UCSD-AML1 (cell line): ENCODE measurements at regions not wholly inside any gene's neighbourhood (a gene's known extent, or its start where the extent isn't known, plus 50 kb on each side); places are given as distances from the start of the nearest gene placed in this dataset.
"Not testable (repeated sequence)": the region's sequence is repeated elsewhere in the genome, so short reads cannot be mapped to it uniquely, and the experiment has no call there.

Source experiments
- DNase-seq: peaks from one replicate; lab custom pipeline; 2025; ENCODE audit not compliant: unreplicated experiment; lab: John Stamatoyannopoulos, UW

DNA sequence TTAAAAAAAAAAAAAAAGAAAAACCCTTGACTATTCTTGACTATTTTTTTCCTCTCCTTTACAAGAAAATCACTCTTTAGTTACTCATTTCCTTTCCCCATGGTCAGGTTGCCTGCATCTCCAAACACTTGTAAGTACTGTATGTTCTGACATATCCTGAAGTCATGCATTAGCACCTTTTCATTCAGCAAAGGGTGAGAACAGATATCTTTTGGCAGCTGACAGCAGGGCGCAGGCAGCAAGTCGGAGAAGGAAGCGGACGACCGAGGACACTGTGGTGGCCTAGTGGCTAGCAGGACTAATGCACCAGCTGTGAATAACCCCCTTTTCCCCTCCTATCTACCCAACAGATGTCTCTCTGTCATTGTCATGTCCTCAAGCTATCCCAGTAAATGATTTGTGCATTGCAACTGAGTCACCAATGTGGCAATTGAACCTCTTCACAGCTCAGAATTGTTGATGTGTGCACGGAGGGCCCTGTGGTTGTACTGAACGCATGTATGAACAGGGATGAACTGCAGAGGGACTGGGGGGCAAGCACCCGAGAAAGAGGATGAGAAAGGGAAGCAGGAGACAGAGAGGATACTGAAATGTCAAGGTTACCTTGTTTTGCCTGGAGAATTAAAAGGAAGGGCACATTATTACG is 996.0 kb upstream of the ARRDC3 start:
- DNase-seq: no peak

- DNase-seq: no peak
Measured at GRCh38 chr5:92374859-92375258, 991.7 kb upstream of the ARRDC3 start.

DNA sequence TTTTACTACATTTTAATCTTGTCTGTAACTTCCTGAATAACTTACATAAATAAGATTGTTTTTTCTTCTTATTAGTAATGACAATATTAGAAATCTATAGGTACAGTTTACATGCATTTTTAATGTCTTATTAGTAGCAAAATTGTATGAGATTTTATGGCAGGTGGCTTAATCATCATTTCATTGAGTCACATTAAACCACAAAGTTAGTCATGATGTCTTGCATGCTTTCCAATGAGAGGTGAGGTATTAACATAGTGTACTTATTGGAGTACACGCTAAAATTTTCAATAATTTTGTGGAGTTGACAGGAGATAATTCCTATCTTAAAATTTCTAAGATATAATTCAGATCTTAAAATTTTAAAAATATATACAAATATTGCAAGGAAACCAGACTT is 989.6 kb upstream of the ARRDC3 start:
- no peak for DNase-seq

- no peak for DNase-seq
Measured at GRCh38 chr5:92371889-92372235, 988.7 kb upstream of the ARRDC3 start.

DNA sequence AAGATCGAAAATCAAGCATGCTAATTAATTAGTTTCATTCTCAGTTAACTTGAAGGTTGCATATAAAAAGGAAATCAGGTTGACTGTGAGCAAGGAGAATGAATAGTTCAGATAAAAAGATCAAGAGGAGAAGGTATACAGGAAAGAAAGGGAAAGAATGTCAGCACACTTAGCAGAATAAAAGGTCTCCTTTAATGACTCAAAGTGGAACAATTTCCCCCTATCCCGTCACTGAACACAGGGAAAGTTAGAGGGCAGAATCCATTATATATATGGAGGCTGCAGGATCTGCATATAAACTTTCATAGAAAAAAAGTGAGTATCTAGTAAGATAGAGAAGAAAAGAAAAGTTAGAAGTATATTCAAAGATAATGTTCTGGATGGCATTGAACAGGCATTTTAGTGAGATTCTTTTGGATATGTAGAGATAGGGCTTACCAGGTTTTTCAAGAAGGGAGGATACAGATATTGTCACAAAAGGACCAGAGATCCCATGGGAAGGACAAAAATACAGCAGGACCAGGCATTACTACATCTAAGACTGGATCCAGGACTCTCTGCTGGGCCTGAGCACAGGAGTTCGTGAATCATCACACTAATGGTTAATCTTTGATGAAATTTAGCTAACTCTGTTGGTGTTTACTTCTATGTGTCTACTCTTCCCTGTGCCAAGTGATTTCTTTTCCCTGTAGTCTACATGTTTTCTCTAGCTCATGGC is 988.2 kb upstream of the ARRDC3 start:
- no peak for DNase-seq

- no peak for DNase-seq
Measured at GRCh38 chr5:92370032-92370431, 986.9 kb upstream of the ARRDC3 start.

GRCh38 chr5:92369587-92369986 is 986.5 kb upstream of the ARRDC3 start:
- DNase-seq: no peak

- DNase-seq: no peak
Measured at GRCh38 chr5:92364986-92365550, 982.0 kb upstream of the ARRDC3 start.

DNA sequence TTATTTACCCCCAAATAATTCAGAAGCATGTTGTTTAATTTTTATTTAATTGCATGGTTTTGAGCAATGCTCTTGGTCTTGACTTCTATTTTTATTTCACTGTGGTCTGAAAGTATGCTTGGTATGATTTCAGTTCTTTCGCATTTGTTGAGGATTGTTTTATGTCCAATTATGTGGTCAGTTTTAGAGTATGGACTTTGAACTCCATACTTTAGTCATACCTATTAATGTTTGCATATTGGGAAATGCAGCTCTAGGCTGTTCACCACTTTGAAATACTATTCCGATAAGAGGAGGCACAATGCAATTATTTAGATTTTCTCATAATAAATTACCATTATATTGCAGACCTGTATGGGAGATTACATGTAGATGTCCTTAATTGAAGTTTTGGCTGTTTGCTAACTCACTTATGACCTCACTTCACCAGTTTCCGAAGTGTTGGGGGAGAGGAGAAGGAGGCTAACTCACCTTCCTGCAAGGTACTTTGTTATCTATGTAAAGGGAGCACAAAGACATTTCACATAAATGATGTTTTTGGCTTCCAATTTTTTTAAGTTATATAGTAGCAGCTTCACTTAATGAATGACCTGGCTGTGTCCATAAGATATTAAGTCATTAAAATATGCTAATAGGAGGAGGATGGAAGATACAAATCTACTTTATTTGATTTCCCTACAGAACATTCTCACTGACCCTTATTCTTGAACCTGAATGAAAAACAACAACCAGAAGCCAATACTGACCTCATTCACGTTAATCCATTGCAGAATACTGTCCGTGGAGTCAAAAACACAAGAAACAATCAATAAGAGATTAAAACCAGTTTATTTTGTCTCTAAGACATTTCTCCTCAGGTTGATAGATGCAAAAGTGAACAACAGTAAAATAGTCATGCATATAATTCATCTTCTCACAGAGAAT is 970.3 kb upstream of the ARRDC3 start:
- DNase-seq: no peak

GRCh38 chr5:92337772-92338234 is 954.7 kb upstream of the ARRDC3 start:
- no peak for DNase-seq

GRCh38 chr5:92332039-92332438 is 948.9 kb upstream of the ARRDC3 start:
- DNase-seq: no peak

GRCh38 chr5:92330365-92330764 is 947.2 kb upstream of the ARRDC3 start:
- DNase-seq: no peak

GRCh38 chr5:92329759-92330158 is 946.6 kb upstream of the ARRDC3 start:
- no peak for DNase-seq

- DNase-seq: no peak
Measured at GRCh38 chr5:92328584-92329259, 945.6 kb upstream of the ARRDC3 start.

- no peak for DNase-seq
Measured at GRCh38 chr5:92320446-92320845, 937.3 kb upstream of the ARRDC3 start.

GRCh38 chr5:92313385-92313784 is 930.3 kb upstream of the ARRDC3 start:
- no peak for DNase-seq

DNA sequence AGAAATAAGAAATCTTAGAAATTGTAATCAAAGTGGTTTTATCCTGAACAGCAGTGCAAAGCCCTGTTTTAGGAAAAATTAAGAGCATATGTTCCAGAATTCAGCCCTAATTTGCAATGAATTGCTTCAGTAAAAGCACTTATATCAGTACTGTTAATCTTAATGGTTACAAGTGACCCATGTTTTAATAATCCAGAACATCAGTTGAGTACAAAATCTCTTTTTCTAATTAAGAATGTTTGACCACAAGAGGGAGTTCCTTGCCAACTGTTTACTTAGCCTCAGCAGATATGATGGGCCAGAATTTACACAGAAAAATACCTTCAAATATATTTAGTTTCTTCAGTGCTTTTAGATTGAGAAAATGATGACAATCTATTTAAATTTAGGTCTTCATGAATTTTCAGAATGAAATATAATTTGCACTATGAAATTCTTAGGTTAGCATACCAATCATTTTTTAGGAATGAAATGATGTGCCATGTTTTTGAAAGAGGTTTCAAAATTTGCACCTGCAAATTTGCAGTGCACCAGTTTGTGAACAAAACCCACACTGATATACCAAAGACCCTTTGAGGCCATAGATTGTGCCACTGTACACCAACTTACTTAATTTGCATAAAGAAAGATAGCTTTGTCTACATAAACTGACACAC is 926.3 kb upstream of the ARRDC3 start:
- DNase-seq: no peak

DNA sequence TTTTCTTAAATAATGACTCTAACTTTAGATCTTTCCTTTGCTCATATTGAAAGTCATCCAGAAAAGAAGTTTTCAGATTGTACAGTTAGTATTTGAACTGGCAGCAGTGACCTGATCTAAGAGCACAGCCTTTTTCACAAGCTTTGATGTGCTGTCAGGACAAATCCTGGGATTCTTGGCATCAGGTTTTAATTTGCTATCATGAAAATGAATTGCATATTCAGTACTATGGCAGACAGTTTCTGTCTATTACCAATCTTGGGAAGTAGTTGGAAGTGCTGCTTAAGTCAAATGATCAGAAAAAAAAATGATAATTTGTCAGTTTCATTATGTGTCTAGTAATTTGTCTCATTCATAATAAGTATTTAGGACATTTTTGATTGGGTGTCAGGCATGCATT is 925.6 kb upstream of the ARRDC3 start:
- DNase-seq: no peak

GRCh38 chr5:92302356-92302755 is 919.2 kb upstream of the ARRDC3 start:
- DNase-seq: not testable (repeated sequence)

- no peak for DNase-seq
Measured at GRCh38 chr5:92283521-92283920, 900.4 kb upstream of the ARRDC3 start.
